ENCODE measurements at regions not wholly inside any gene's neighbourhood (a gene's known extent, or its start where the extent isn't known, plus 50 kb on each side); places are given as distances from the start of the nearest gene placed in this dataset.

DNA sequence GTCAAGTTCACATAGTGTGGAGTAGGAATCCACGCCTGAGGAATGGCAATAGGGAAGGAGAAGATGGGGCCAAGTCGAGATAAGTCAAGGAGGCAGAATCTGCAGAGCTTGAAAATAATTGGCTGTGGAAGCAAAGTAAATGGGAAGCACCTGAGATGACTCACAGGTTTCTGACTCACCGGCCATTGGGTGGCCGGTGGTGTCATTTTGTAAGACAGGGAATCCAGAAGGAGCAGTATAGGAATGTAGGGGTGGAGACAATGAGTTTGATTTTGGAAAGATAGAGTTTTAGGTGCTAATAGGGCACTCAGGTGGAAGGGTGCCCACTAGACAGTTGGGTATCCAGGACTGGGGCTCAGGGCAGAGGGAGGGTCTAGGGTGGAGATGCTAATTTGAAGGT lies 201.0 kb upstream of the MAMLD1 start:
- ChIA-PET POLR2A (no interaction called here), CTCF (no interaction called here), RAD21 (ENCODE audit: unreplicated experiment) (no interaction called here), SMC1A (ENCODE audit: uncharacterized antibody, unreplicated experiment) (no interaction called here)
- TF ChIP-seq BACH1 (IDR thresholded peaks at IDR 0.05; ENCODE audit: borderline replicate concordance) (no peak), DPF2 (IDR thresholded peaks at IDR 0.05) (no peak), HDAC6 (IDR thresholded peaks at IDR 0.05; ENCODE audit: unreplicated experiment) (no peak), FOXK2 (IDR thresholded peaks at IDR 0.05) (no peak), JUNB (IDR thresholded peaks at IDR 0.05) (no peak), CHD1 (IDR thresholded peaks at IDR 0.05; ENCODE audit: low read depth, low read length) (no peak), RAD51 (IDR thresholded peaks at IDR 0.05) (no peak), PML (IDR thresholded peaks at IDR 0.05; ENCODE audit: low read length) (no peak), WRNIP1 (IDR thresholded peaks at IDR 0.05; ENCODE audit: borderline replicate concordance, low read depth, low read length) (no peak), RUNX3 (IDR thresholded peaks at IDR 0.05; ENCODE audit: low read length) (no peak), KAT2A (conservative IDR thresholded peaks at IDR 0.05; ENCODE audit: control insufficient read depth, low read depth, low read length) (no peak), ZZZ3 (IDR thresholded peaks at IDR 0.05; ENCODE audit: control insufficient read depth, insufficient read length, low read depth) (no peak), SMARCA5 (IDR thresholded peaks at IDR 0.05) (no peak)
- TF ChIP-seq, protein P1, sequence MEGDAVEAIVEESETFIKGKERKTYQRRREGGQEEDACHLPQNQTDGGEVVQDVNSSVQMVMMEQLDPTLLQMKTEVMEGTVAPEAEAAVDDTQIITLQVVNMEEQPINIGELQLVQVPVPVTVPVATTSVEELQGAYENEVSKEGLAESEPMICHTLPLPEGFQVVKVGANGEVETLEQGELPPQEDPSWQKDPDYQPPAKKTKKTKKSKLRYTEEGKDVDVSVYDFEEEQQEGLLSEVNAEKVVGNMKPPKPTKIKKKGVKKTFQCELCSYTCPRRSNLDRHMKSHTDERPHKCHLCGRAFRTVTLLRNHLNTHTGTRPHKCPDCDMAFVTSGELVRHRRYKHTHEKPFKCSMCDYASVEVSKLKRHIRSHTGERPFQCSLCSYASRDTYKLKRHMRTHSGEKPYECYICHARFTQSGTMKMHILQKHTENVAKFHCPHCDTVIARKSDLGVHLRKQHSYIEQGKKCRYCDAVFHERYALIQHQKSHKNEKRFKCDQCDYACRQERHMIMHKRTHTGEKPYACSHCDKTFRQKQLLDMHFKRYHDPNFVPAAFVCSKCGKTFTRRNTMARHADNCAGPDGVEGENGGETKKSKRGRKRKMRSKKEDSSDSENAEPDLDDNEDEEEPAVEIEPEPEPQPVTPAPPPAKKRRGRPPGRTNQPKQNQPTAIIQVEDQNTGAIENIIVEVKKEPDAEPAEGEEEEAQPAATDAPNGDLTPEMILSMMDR (IDR thresholded peaks at IDR 0.05 in 2 of 3, conservative IDR thresholded peaks at IDR 0.05 in 1 of 3; ENCODE audit: control insufficient read depth in 2 of 3, extremely low read depth in 1 of 3, insufficient read depth in 1 of 3, low read depth in 3 of 3, low read length in 3 of 3), result no peak
- TF ChIP-seq, protein P2, sequence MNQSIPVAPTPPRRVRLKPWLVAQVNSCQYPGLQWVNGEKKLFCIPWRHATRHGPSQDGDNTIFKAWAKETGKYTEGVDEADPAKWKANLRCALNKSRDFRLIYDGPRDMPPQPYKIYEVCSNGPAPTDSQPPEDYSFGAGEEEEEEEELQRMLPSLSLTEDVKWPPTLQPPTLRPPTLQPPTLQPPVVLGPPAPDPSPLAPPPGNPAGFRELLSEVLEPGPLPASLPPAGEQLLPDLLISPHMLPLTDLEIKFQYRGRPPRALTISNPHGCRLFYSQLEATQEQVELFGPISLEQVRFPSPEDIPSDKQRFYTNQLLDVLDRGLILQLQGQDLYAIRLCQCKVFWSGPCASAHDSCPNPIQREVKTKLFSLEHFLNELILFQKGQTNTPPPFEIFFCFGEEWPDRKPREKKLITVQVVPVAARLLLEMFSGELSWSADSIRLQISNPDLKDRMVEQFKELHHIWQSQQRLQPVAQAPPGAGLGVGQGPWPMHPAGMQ (IDR thresholded peaks at IDR 0.05; ENCODE audit: borderline replicate concordance), result no peak
- TF ChIP-seq, protein P3, sequence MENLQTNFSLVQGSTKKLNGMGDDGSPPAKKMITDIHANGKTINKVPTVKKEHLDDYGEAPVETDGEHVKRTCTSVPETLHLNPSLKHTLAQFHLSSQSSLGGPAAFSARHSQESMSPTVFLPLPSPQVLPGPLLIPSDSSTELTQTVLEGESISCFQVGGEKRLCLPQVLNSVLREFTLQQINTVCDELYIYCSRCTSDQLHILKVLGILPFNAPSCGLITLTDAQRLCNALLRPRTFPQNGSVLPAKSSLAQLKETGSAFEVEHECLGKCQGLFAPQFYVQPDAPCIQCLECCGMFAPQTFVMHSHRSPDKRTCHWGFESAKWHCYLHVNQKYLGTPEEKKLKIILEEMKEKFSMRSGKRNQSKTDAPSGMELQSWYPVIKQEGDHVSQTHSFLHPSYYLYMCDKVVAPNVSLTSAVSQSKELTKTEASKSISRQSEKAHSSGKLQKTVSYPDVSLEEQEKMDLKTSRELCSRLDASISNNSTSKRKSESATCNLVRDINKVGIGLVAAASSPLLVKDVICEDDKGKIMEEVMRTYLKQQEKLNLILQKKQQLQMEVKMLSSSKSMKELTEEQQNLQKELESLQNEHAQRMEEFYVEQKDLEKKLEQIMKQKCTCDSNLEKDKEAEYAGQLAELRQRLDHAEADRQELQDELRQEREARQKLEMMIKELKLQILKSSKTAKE (IDR thresholded peaks at IDR 0.05; ENCODE audit: low read depth, poor library complexity, severe bottlenecking), result no peak
- TF ChIP-seq, protein P4, sequence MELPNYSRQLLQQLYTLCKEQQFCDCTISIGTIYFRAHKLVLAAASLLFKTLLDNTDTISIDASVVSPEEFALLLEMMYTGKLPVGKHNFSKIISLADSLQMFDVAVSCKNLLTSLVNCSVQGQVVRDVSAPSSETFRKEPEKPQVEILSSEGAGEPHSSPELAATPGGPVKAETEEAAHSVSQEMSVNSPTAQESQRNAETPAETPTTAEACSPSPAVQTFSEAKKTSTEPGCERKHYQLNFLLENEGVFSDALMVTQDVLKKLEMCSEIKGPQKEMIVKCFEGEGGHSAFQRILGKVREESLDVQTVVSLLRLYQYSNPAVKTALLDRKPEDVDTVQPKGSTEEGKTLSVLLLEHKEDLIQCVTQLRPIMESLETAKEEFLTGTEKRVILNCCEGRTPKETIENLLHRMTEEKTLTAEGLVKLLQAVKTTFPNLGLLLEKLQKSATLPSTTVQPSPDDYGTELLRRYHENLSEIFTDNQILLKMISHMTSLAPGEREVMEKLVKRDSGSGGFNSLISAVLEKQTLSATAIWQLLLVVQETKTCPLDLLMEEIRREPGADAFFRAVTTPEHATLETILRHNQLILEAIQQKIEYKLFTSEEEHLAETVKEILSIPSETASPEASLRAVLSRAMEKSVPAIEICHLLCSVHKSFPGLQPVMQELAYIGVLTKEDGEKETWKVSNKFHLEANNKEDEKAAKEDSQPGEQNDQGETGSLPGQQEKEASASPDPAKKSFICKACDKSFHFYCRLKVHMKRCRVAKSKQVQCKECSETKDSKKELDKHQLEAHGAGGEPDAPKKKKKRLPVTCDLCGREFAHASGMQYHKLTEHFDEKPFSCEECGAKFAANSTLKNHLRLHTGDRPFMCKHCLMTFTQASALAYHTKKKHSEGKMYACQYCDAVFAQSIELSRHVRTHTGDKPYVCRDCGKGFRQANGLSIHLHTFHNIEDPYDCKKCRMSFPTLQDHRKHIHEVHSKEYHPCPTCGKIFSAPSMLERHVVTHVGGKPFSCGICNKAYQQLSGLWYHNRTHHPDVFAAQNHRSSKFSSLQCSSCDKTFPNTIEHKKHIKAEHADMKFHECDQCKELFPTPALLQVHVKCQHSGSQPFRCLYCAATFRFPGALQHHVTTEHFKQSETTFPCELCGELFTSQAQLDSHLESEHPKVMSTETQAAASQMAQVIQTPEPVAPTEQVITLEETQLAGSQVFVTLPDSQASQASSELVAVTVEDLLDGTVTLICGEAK (IDR thresholded peaks at IDR 0.05; ENCODE audit: borderline replicate concordance), result no peak
- DNase-seq (ENCODE audit: low read depth, low spot score) (no peak), FAIRE-seq (no peak), ATAC-seq (no peak)
- Histone ChIP-seq H3K27ac (ENCODE audit: control insufficient read depth, insufficient read depth) (no peak overlapping the region), H3K4me2 (ENCODE audit: control insufficient read depth, insufficient read depth) (no peak overlapping the region), H3K27me3 (replicated peaks in 1 of 2; ENCODE audit: control insufficient read depth in 2 of 2, insufficient read depth in 2 of 2, low read length in 1 of 2) (no peaks in the 10 kb centered on the region), H3K4me1 (ENCODE audit: control insufficient read depth, insufficient read depth, low read length) (no peaks in the 10 kb centered on the region), H4K20me1 (ENCODE audit: control insufficient read depth, insufficient read depth) (no peaks in the 10 kb centered on the region), H3K79me2 (ENCODE audit: control insufficient read depth, insufficient read depth, low read length) (no peaks in the 10 kb centered on the region), H3K9ac (ENCODE audit: control insufficient read depth, insufficient read depth, low read length) (no peak overlapping the region), H3K36me3 (ENCODE audit: control insufficient read depth in 2 of 2, insufficient read depth in 2 of 2, low read length in 1 of 2) (no peaks in the 10 kb centered on the region), H3K9me3 (replicated peaks; ENCODE audit: control insufficient read depth, insufficient read depth, low read length) (no peaks in the 10 kb centered on the region), H2AFZ (ENCODE audit: control insufficient read depth, low read depth, low read length) (no peak overlapping the region), H3K4me3 (no peak overlapping the region)
- no TSS peak for BruUV-seq (replicated peaks)
- in situ Hi-C loops (cut with MboI), result no loop called here
- 30% methylated on average over 4 of the region's 4 CpGs for WGBS (ENCODE audit: insufficient coverage, insufficient replicate concordance, low lambda C conversion rate, missing lambda C conversion rate)
- intact Hi-C loops (cut with micrococcal nuclease; ENCODE audit: unreplicated experiment), result no loop called here
